CD14-positive monocyte (primary cell): ENCODE measurements at regions not wholly inside any gene's neighbourhood (a gene's known extent, or its start where the extent isn't known, plus 50 kb on each side); places are given as distances from the start of the nearest gene placed in this dataset.

Experiments
- DNase-seq, 3 donors: peaks; one replicate each; pipeline ENCODE4 v3.0.0-alpha.2; 2011 to 2022
- H2AFZ ChIP-seq: 2 replicates; pipeline ENCODE4 v1.6.0; 2012; ENCODE audit warnings: mild to moderate bottlenecking, low read depth, low read length, inconsistent platforms; ENCODE audit not compliant: insufficient read depth, poor library complexity, severe bottlenecking
- H3K27ac ChIP-seq, 2 donors: 1 replicate in 1 of 2; 2 replicates in 1 of 2; pipeline ENCODE4 v1.5.1; 2012 to 2013; ENCODE audit warnings: low read length in 2 of 2, control low read depth in 1 of 2, inconsistent platforms in 1 of 2, low read depth in 1 of 2, mild to moderate bottlenecking in 1 of 2
- H3K27me3 ChIP-seq, 2 donors: one replicate each; pipeline versions ENCODE4 v1.6.0 to v1.6.1; 2011 to 2013; ENCODE audit warnings: low read length in 2 of 2; ENCODE audit not compliant: control insufficient read depth in 2 of 2, insufficient read depth in 2 of 2
- H3K36me3 ChIP-seq, 2 donors: replicated peaks in 1 of 2; 1 replicate in 1 of 2; 2 replicates in 1 of 2; pipeline versions ENCODE4 v1.5.1 to v1.6.1; 2012 to 2013; ENCODE audit warnings: low read length in 2 of 2, control low read depth in 1 of 2, inconsistent platforms in 1 of 2, mild to moderate bottlenecking in 1 of 2; ENCODE audit not compliant: insufficient read depth in 2 of 2, control insufficient read depth in 1 of 2
- H3K4me1 ChIP-seq, 2 donors: 1 replicate in 1 of 2; 2 replicates in 1 of 2; pipeline versions ENCODE4 v1.5.1 to v1.6.1; 2012 to 2013; ENCODE audit warnings: low read length in 2 of 2, control low read depth in 1 of 2, inconsistent platforms in 1 of 2, mild to moderate bottlenecking in 1 of 2, moderate library complexity in 1 of 2; ENCODE audit not compliant: insufficient read depth in 2 of 2, control insufficient read depth in 1 of 2
- H3K4me2 ChIP-seq: replicated peaks from 2 replicates; pipeline ENCODE3; 2012; ENCODE audit warnings: low read length, moderate library complexity, mild to moderate bottlenecking; ENCODE audit not compliant: poor library complexity, severe bottlenecking; ENCODE audit errors: extremely low read depth
- H3K4me3 ChIP-seq, 3 experiments: fragments of 200-600 bp in 1 of 3; sonication (generic) in 1 of 3; replicated peaks in 1 of 3; 1 replicate in 2 of 3; 2 replicates in 1 of 3; pipeline ENCODE4 v1.5.1; 2011 to 2013; ENCODE audit warnings: low read length in 3 of 3, mild to moderate bottlenecking in 3 of 3, control low read depth in 2 of 3, low read depth in 2 of 3, inconsistent platforms in 1 of 3, moderate library complexity in 1 of 3
- H3K79me2 ChIP-seq: 2 replicates; pipeline ENCODE4 v1.6.0; 2012; ENCODE audit warnings: mild to moderate bottlenecking, control low read depth, inconsistent platforms, low read length, moderate library complexity; ENCODE audit not compliant: insufficient read depth
- H3K9ac ChIP-seq: 2 replicates; pipeline ENCODE4 v1.6.0; 2017; ENCODE audit warnings: low read length, mild to moderate bottlenecking; ENCODE audit not compliant: insufficient read depth, poor library complexity, severe bottlenecking
- H3K9me3 ChIP-seq, 2 donors: replicated peaks in 1 of 2; 1 replicate in 1 of 2; 2 replicates in 1 of 2; pipeline versions ENCODE4 v1.5.1 to v1.6.1; 2012 to 2013; ENCODE audit warnings: low read length in 2 of 2, control low read depth in 1 of 2; ENCODE audit not compliant: control insufficient read depth in 1 of 2, insufficient read depth in 1 of 2
- H4K20me1 ChIP-seq: 2 replicates; pipeline ENCODE4 v1.6.0; 2012; ENCODE audit warnings: mild to moderate bottlenecking, low read length, control low read depth, moderate library complexity; ENCODE audit not compliant: insufficient read depth
- H3K27ac Mint-ChIP-seq, 7 donors: one replicate each; pipeline ENCODE4 v1.8.0; 2020; ENCODE audit warnings: mild to moderate bottlenecking in 7 of 7, mixed read lengths in 7 of 7, moderate library complexity in 6 of 7, inconsistent platforms in 2 of 7
- H3K27me3 Mint-ChIP-seq, 3 donors: one replicate each; pipeline ENCODE4 v1.8.0; 2021 to 2022; ENCODE audit warnings: low read depth in 3 of 3, mild to moderate bottlenecking in 3 of 3, mixed read lengths in 3 of 3, moderate library complexity in 3 of 3, inconsistent platforms in 1 of 3
- H3K36me3 Mint-ChIP-seq, 2 donors: one replicate each; pipeline ENCODE4 v1.8.0; 2020; ENCODE audit warnings: mixed read lengths in 2 of 2, inconsistent platforms in 1 of 2, mild to moderate bottlenecking in 1 of 2
- H3K4me1 Mint-ChIP-seq: one replicate; pipeline ENCODE4 v1.8.0; 2020; ENCODE audit warnings: mild to moderate bottlenecking, mixed read lengths
- H3K4me3 Mint-ChIP-seq, 2 donors: one replicate each; pipeline ENCODE4 v1.8.0; 2020; ENCODE audit warnings: mild to moderate bottlenecking in 2 of 2, mixed read lengths in 2 of 2, moderate library complexity in 1 of 2
- H3K9me3 Mint-ChIP-seq, 7 donors: one replicate each; pipeline ENCODE4 v1.8.0; 2020 to 2022; ENCODE audit warnings: mixed read lengths in 7 of 7, mild to moderate bottlenecking in 6 of 7, moderate library complexity in 6 of 7, inconsistent platforms in 2 of 7
- CTCF ChIP-seq: fragments of 200-600 bp; IDR thresholded peaks from one replicate; pipeline ENCODE4 v1.8.0; 2022; ENCODE audit warnings: antibody characterized with exemption, mild to moderate bottlenecking
- WGBS: methylation state at CpG from one replicate; pipeline ENCODE4 v1.1.5; 2013; ENCODE audit warnings: missing lambda C conversion rate; ENCODE audit not compliant: insufficient coverage; 5-methylcytosine and 5-hydroxymethylcytosine counted together
- intact Hi-C, 2 donors: fragments of 100-400 bp; cut with micrococcal nuclease; formaldehyde crosslinking; loops; one replicate each; pipeline versions ENCODE4 v1.15.0 to v1.15.1; 2023

- Mint-ChIP-seq H3K4me1 (no peaks in the 10 kb centered on the region), H3K36me3 (no peaks in the 10 kb centered on the region), H3K27me3 (peaks cover 8 to 14% (median 11%) of the 10 kb centered on the region in 3 donors), H3K9me3 (peaks cover 0 to 5% (median 2%) of the 10 kb centered on the region in 7 donors), H3K27ac (no peak overlapping the region), H3K4me3 (peak overlapping the region in 1 of 2 donors; percentile 9)
- no peak overlapping the region for H3K27ac ChIP-seq
- DNase-seq: no peak
- no peaks in the 10 kb centered on the region for H3K36me3 ChIP-seq
- TF ChIP-seq CTCF: no peak
- intact Hi-C loops: no loop called here
- no peaks in the 10 kb centered on the region for H3K79me2 ChIP-seq
- H3K4me3 ChIP-seq: no peak overlapping the region
- no peak overlapping the region for H3K4me2 ChIP-seq
- no peak overlapping the region for H2AFZ ChIP-seq
- H3K9me3 ChIP-seq: no peaks in the 10 kb centered on the region
- H4K20me1 ChIP-seq: no peaks in the 10 kb centered on the region
- no peaks in the 10 kb centered on the region for H3K4me1 ChIP-seq
- H3K27me3 ChIP-seq: no peaks in the 10 kb centered on the region
- no peak overlapping the region for H3K9ac ChIP-seq
- WGBS: 0% methylated on average over 1 of the region's 2 CpGs
Observed at GRCh38 chr1:232292239-232292638, 337.7 kb downstream of the SIPA1L2 start.

- Histone ChIP-seq H4K20me1 (no peaks in the 10 kb centered on the region), H3K9me3 (no peaks in the 10 kb centered on the region), H3K9ac (no peak overlapping the region), H2AFZ (no peak overlapping the region), H3K79me2 (no peaks in the 10 kb centered on the region), H3K4me2 (no peak overlapping the region), H3K27me3 (no peaks in the 10 kb centered on the region), H3K36me3 (no peaks in the 10 kb centered on the region), H3K4me1 (no peaks in the 10 kb centered on the region), H3K27ac (no peak overlapping the region), H3K4me3 (no peak overlapping the region)
- H3K36me3 Mint-ChIP-seq: no peaks in the 10 kb centered on the region
- H3K4me3 Mint-ChIP-seq: no peak overlapping the region
- no peak for TF ChIP-seq CTCF
- DNase-seq: no peak
- WGBS: no CpG with 5 or more reads among the region's 1 CpG
- H3K9me3 Mint-ChIP-seq: peaks cover 0 to 5% (median 2%) of the 10 kb centered on the region in 7 donors
- intact Hi-C loops: no loop called here
- H3K27me3 Mint-ChIP-seq: peaks cover 8 to 14% (median 11%) of the 10 kb centered on the region in 3 donors
- no peaks in the 10 kb centered on the region for H3K4me1 Mint-ChIP-seq
- no peak overlapping the region for H3K27ac Mint-ChIP-seq
Observed at GRCh38 chr1:232291681-232292080, 338.3 kb downstream of the SIPA1L2 start.
